Tibial nerve (tissue), 4 donors: ENCODE measurements at regions not wholly inside any gene's neighbourhood (a gene's known extent, or its start where the extent isn't known, plus 50 kb on each side); places are given as distances from the start of the nearest gene placed in this dataset.

ENCODE experiments used
- DNase-seq, 2 donors: peaks; one replicate each; pipeline ENCODE4 v3.0.0-alpha.2; 2019; ENCODE audit warnings: low spot score in 2 of 2
- H3K27ac ChIP-seq, 4 donors: fragments of 200-600 bp; sonication (generic) in 3 of 4; one replicate each; pipeline ENCODE4 v1.5.1; 2017 to 2019; ENCODE audit warnings: mild to moderate bottlenecking in 1 of 4
- H3K27me3 ChIP-seq, 2 donors: fragments of 200-600 bp; sonication (generic) in 1 of 2; one replicate each; pipeline versions ENCODE4 v1.5.1 to v1.6.0; 2017 to 2019
- H3K36me3 ChIP-seq, 3 donors: fragments of 200-600 bp; sonication (generic); one replicate each; pipeline ENCODE4 v1.5.1; 2018 to 2019
- H3K4me1 ChIP-seq, 4 donors: fragments of 200-600 bp; sonication (generic) in 3 of 4; one replicate each; pipeline ENCODE4 v1.5.1; 2017 to 2019
- H3K4me3 ChIP-seq, 4 donors: fragments of 200-600 bp; sonication (generic) in 3 of 4; one replicate each; pipeline ENCODE4 v1.5.1; 2017 to 2019; ENCODE audit warnings: mild to moderate bottlenecking in 1 of 4, moderate library complexity in 1 of 4
- H3K9me3 ChIP-seq, 4 donors: fragments of 200-600 bp; sonication (generic) in 3 of 4; one replicate each; pipeline ENCODE4 v1.5.1; 2017 to 2019
- CTCF ChIP-seq, 5 experiments: fragments of 200-600 bp in 3 of 5; fragments of 450-650 bp in 2 of 5; sonication (generic) in 3 of 5; IDR thresholded peaks; one replicate each; pipeline ENCODE4 v1.5.1; 2016 to 2019; ENCODE audit warnings: antibody characterized with exemption in 5 of 5, mild to moderate bottlenecking in 3 of 5, moderate library complexity in 2 of 5
- EP300 ChIP-seq, 2 donors: sonication (generic); formaldehyde crosslinking; IDR thresholded peaks; one replicate each; pipeline ENCODE4 v1.6.1; 2017; ENCODE audit warnings: antibody characterized with exemption in 2 of 2, mild to moderate bottlenecking in 1 of 2
- POLR2A ChIP-seq, 2 donors: fragments of 450-650 bp; IDR thresholded peaks; one replicate each; pipeline ENCODE4 v1.6.1; 2017; ENCODE audit warnings: antibody characterized with exemption in 2 of 2, mild to moderate bottlenecking in 2 of 2, moderate library complexity in 2 of 2
- WGBS, 2 donors: methylation state at CpG; one replicate each; pipeline ENCODE4 v1.1.5; 2018; 5-methylcytosine and 5-hydroxymethylcytosine counted together

GRCh38 chr6:113672491-113673149, 184.5 kb upstream of the MARCKS start:
- Histone ChIP-seq H3K4me3 (peak overlapping the region; percentile 13 to 43 (median 18)), H3K27me3 (no peaks in the 10 kb centered on the region), H3K9me3 (no peaks in the 10 kb centered on the region), H3K27ac (peak overlapping the region in 2 of 4 donors; percentile 74 to 87), H3K4me1 (peaks cover 0 to 53% (median 12%) of the 10 kb centered on the region in 4 donors), H3K36me3 (no peaks in the 10 kb centered on the region)
- TF ChIP-seq EP300 (IDR thresholded peaks at IDR 0.05): peak in 1 of 2 donors; percentile 56
- no peak for TF ChIP-seq POLR2A (IDR thresholded peaks at IDR 0.05)
- TF ChIP-seq CTCF (IDR thresholded peaks at IDR 0.05): no peak
- 15 to 23% methylated on average over 8 of the region's 8 CpGs for WGBS, 2 donors
- DNase-seq: peak; percentile 49

DNA sequence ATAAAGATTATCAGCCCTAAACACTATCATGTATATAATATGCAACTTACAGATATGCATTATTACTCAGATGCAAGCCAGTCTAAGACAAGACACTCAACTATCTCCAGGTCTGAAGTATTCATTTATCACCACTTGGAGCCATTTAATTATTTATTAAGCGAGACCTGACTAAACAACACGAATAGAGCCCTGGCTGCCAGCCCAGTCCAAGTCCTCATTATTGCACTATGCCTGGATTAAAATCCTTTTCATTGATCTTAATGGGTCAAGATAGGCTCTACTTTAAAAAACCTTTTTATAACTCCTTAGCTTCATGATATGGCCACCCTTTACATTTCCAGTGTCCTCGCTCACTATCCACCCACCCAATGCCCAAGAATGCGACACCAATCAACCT, 183.1 kb upstream of the MARCKS start:
- no peak for DNase-seq
- Histone ChIP-seq H3K36me3 (no peaks in the 10 kb centered on the region), H3K4me3 (no peak overlapping the region), H3K27ac (no peak overlapping the region), H3K4me1 (peaks cover 0 to 46% (median 10%) of the 10 kb centered on the region in 4 donors), H3K27me3 (no peaks in the 10 kb centered on the region), H3K9me3 (no peaks in the 10 kb centered on the region)
- no peak for TF ChIP-seq CTCF (IDR thresholded peaks at IDR 0.05)
- TF ChIP-seq POLR2A (IDR thresholded peaks at IDR 0.05): no peak
- TF ChIP-seq EP300 (IDR thresholded peaks at IDR 0.05): no peak
- 78 to 83% methylated on average over 4 of the region's 4 CpGs for WGBS, 2 donors

GRCh38 chr6:113676057-113676456, 181.1 kb upstream of the MARCKS start:
- WGBS, 2 donors: 54% methylated on average over 4 of the region's 4 CpGs
- Histone ChIP-seq H3K4me1 (peaks cover 0 to 27% (median 8%) of the 10 kb centered on the region in 4 donors), H3K27ac (no peak overlapping the region), H3K27me3 (no peaks in the 10 kb centered on the region), H3K36me3 (no peaks in the 10 kb centered on the region), H3K9me3 (no peaks in the 10 kb centered on the region), H3K4me3 (no peak overlapping the region)
- DNase-seq: no peak
- TF ChIP-seq CTCF (IDR thresholded peaks at IDR 0.05): no peak
- no peak for TF ChIP-seq POLR2A (IDR thresholded peaks at IDR 0.05)
- no peak for TF ChIP-seq EP300 (IDR thresholded peaks at IDR 0.05)

DNA sequence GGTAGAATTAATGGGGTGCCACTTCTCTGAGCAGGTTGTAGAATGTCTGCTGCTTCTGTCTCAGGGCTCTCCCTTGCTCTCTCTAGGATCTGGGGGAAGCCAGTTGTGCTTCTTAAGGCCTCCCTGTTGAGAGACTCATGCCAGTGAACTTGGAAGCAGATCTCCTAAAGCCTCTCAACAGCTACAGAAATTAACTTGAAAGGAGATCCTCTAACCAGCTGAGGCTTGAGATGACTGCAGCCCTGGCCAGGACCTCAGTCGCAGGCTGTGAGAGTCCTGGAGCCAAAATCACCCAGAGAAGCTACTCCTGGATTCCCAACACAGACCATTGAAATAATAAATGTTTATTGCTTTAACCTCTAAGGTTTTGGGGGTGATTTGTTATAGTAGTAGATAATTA, 180.2 kb upstream of the MARCKS start:
- Histone ChIP-seq H3K4me1 (peaks cover 0 to 18% (median 3%) of the 10 kb centered on the region in 4 donors), H3K27ac (no peak overlapping the region), H3K9me3 (no peaks in the 10 kb centered on the region), H3K27me3 (no peaks in the 10 kb centered on the region), H3K4me3 (no peak overlapping the region), H3K36me3 (no peaks in the 10 kb centered on the region)
- WGBS, 2 donors: 86% methylated on average over 1 of the region's 1 CpG
- TF ChIP-seq EP300 (IDR thresholded peaks at IDR 0.05) (no peak), POLR2A (IDR thresholded peaks at IDR 0.05) (no peak), CTCF (IDR thresholded peaks at IDR 0.05) (no peak)
- no peak for DNase-seq

DNA sequence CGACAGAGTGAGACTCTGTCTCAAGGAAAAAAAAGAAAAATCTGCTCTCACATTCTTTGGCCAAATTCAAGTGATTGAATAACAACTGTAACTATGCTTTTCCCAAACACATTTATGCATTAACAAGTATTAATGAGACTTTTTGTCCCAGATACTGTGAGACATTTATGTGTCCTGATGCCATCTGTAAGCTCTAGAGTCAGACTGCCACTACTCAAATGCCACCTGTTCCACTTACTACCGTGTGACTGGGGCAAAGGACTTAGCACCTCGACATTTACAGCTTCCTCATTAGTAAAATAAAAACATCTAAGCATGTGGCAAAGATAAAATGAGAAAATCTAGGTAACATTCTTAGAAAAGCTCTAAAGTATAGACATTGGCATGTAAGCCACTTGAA, 178.1 kb upstream of the MARCKS start:
- Histone ChIP-seq H3K4me1 (no peaks in the 10 kb centered on the region), H3K27me3 (no peaks in the 10 kb centered on the region), H3K4me3 (no peak overlapping the region), H3K36me3 (no peaks in the 10 kb centered on the region), H3K27ac (no peak overlapping the region), H3K9me3 (no peaks in the 10 kb centered on the region)
- no peak for DNase-seq
- TF ChIP-seq POLR2A (IDR thresholded peaks at IDR 0.05) (no peak), CTCF (IDR thresholded peaks at IDR 0.05) (no peak)
- 67 to 78% methylated on average over 3 of the region's 3 CpGs for WGBS, 2 donors
